ENCODE measurements at regions not wholly inside any gene's neighbourhood (a gene's known extent, or its start where the extent isn't known, plus 50 kb on each side); places are given as distances from the start of the nearest gene placed in this dataset.

DNA sequence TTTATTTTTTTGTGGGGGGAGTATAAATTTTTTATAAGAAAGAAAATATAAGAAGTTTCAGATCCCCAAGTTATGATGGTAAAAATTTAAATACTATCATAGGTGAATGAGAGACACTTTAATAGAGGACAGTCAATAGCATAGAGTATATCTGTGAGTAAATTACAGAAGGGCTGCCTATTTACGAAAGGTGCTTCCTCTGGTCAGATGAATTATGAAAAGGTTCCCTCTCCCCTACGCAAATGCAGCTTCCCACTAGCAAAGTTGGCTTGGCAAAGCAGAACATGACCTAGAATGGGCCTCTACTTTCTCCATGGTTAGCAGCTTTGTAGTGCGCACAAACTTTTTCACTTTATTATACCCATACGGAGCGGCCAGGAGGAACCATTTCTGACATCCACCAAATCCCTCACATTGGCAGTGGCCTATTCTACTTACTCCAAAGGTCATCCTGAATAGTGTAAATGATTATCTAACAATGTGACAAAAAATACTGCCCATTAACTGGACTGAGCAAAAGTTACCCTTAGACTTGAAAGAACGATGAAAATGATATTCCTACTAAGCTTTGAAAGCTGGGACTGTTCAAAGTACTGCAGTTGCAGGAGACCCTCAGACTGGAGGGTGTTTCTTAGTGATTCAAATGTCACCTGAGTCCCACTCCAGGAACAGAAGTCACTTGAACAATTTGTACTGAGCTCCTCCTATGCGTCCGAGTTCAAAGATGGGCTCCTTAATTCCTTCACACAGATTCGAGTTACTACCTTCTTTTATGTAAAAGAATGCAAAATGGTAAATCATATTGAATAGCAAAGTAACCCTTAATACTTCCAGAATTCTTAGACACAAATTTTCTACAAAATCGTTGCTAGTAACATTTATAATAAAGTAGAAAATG, 148.5 kb downstream of the NOL4 start:
- no peak for DNase-seq (ENCODE audit: low read depth)

DNA sequence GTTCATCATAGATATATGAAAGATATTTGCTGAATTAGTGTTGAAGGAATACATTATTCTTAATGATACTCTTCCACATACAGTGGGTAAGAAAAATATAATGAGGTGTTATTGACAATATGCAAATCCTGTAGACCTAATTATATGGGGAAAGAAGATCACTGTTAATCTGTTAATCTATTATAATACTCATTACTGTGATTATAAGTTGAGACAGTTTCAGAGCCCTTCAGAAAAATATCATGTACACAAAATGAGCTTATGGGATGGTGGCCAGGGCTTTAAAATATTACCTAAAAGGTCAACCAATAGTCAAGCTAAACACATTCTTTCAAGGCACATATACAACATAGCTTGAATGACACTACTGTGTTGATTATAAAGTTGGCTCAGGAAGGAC, 163.5 kb downstream of the NOL4 start:
- no peak for DNase-seq (ENCODE audit: low read depth)

DNA sequence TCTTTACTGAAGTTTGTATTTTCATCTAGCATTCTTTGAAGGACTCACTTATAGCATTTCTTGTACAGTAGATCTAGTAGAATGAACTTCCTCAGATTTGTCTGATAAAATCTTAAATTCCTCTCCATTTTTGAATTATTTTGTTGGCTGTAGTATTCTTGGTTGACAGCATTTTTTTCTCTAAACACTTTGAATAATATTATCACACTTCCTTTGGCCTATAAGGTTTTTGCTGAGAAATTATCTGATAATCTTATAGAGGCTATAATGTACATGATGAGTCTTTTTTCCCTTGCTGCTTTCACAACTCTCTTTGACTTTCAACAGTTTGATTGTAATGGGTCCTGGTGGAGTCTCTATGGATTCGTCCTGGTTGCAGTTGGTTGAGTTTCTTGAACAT, 169.5 kb downstream of the NOL4 start:
- DNase-seq (ENCODE audit: low read depth) = no peak

DNA sequence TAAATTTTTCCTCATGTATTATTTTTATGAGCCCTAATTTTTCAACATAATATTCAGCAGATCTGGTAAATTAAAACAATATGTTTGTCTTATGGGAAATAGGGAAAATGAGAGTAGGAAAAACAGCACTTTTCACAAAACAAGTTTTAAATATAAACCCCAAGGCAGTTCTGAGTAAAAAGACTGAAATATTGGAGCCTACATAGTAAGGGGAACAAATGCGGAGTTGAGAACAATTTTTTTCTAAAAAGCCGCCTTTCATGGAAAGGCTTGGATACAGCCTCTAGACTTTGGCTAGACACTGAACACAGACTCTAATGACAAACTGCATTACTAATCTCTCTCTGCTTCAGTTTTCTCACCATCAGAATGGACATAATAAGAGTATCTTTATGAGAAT, 174.1 kb downstream of the NOL4 start:
- DNase-seq (ENCODE audit: low read depth) = no peak

DNA sequence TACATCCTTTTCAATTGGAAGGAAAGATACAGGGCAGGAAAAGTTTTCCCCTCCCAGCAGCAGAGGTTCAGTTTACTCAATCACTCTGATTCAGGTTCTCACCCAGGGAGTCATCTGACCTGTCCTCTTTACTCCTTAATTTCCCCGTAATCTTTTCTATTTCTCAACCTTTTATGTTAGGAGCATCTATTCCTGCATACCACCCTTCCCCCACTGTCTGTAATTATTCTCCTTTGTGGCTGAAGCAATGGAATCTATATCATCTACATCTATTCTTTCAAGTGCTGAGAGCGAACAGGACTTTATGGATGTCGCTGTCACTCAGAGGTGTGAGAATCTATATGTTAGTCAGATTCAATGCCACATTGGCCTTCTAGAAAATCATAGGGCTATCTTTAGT, 175.2 kb downstream of the NOL4 start:
- no peak for DNase-seq (ENCODE audit: low read depth)

DNA sequence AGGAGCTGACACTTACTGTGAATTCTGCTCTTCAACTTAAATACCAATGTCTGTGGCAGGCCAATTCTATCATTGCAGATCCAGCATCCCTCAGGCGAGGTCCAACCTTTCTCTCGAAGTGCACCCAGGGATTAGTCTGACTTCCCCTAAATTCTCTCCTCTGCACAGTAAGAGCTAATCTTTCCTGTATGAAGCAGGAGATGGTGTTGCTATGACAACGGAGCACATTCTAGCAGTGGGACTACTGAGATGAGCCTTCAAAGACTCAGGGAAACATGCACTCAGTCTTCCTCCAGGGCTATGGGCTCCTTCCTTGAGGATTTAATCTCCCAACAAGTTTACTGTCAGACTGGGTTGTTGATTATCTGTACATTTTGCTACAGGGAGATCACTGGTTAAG, 176.3 kb downstream of the NOL4 start:
- DNase-seq (ENCODE audit: low read depth) = no peak

DNA sequence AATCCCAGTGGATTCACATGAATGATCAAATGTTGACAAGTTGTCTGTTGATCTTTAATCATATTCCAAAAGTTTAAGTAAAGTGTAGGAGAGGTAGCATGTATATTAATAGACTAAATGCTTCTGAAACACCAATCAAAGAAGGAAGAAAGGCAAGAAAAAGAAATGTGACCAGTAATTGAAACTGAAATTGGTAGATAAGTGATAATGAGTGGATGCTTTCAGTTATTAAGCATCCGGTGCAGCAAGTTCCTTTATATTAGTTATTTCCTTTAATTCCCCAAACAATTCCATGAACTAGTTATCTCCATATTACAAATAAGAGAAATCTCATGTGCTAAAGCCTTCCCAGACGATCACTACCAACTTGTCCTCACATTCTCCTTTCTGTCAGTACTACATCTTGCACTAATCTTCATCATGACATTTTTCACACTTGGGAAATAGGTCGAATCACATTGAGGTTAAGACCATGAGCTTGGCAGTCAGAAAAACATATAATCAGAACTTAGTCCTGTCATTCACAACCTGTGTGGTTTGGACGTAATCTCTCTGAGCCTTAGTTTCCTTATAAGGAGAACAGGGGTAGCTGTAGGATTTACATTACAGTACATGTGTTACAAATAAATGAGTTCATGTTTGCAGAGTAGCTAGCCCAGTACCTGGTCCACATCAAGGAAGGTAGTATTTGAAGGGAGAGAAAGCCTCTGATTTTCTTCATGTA, 182.1 kb downstream of the NOL4 start:
- DNase-seq (ENCODE audit: low read depth) = no peak

DNA sequence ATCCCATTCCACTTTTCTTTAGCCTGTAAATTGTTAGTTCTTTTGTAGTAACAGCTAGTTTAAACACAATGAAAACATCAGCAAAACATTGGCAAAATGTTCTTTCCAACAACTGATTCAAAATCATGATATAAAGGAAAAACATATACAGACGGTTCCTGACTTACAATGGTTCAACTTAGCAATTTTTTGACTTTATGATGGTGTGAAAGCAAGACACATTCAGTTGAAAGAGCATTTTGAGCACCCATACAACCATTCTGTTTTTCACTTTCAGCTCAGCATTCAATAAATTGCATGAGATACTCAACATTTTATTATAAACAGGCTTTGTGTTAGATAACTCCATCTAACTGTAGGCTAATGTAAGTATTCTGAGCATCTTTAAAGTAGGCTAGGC, 185.1 kb downstream of the NOL4 start:
- no peak for DNase-seq (ENCODE audit: low read depth)

DNA sequence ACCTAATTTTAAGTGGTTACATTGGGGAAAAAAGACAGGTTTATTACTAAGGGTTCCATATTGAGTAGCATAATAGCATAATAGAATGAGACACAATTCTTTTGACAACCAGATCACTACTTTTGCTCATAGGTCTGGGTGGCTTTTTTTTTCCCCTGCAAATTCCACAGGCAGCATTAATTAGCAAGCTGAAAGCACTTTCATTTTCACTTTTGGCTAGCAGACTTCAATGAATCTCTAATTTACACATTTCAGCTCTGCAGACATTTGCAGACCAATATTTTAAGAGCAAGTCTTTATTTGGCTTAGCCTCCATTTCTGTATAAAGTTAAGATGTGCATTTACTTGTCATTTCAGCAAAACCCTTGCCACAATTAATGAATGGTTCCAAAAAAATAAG, 185.5 kb downstream of the NOL4 start:
- no peak for DNase-seq (ENCODE audit: low read depth)

DNA sequence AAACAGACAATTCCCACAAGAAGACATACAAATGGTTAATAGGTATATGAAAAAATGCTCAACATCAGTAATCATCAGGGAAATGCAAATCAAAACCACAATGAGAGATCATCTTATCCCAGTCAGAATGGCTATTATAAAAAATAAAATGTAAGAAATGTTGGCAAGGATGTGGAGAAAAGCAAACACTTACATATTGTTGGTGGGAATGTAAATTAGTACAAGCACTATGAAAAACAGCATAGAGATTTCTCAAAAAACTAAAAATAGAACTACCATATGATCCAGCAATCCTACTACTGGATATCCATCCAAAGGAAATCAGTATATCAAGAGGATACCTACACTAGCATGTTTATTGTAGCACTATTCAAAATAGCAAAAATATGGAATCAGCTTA, 186.6 kb downstream of the NOL4 start:
- DNase-seq (ENCODE audit: low read depth) = no peak

DNA sequence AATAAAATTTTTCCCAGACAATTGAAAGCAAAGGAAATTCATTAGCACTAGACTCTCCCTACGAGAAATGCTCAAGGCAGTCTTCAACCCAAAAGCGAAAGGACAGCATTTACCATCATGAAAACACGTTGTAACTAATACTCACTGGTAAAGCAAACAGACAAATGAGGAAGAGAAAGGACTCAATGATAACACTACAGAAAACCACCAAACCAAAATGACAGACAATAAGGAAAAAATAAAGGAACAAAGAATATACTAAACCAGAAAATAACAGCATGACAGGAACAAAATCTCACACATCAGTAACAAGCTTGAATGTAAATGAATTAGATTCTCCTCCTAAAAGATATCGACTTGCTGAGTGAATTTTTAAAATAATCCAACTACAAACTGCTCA, 190.7 kb downstream of the NOL4 start:
- DNase-seq (ENCODE audit: low read depth) = no peak

DNA sequence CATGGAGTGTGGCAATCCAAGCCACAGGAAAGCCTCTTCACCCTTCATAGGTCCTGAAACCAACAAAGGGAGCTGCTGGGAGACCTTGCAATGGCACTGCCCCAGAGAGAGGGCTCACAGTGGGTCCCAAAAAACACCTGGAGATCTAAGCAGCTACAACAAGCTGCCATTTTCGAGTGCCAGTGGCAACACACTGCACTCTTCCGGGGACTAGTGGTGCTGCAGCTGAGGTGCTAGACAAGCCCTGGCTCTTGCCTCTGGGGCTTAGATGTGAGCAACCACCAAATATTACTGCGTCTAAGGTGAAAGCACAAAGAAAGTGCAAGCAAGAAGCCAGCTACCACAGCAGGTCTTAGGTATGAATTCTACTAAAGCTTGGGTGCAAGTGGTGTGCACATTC, 192.9 kb downstream of the NOL4 start:
- no peak for DNase-seq (ENCODE audit: low read depth)

DNA sequence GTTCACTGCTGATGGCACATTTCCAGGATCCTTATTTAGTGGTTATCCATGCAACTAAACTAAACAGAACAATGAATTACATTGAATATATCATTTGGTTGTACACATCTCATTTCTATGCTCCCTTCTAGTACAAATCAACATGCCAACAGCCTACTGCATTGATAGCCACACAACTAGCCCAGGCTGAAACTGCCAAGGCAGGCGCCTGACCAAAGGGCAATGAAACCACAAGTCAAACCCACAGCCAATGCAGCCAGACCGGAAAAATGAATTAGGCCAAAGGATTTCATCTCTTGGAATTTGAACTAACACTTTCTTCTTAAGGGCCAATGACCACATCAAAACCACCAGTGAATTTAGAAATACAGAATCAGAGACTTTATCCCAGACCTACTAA, 196.4 kb downstream of the NOL4 start:
- peak; percentile 24 for DNase-seq (ENCODE audit: low read depth)

DNA sequence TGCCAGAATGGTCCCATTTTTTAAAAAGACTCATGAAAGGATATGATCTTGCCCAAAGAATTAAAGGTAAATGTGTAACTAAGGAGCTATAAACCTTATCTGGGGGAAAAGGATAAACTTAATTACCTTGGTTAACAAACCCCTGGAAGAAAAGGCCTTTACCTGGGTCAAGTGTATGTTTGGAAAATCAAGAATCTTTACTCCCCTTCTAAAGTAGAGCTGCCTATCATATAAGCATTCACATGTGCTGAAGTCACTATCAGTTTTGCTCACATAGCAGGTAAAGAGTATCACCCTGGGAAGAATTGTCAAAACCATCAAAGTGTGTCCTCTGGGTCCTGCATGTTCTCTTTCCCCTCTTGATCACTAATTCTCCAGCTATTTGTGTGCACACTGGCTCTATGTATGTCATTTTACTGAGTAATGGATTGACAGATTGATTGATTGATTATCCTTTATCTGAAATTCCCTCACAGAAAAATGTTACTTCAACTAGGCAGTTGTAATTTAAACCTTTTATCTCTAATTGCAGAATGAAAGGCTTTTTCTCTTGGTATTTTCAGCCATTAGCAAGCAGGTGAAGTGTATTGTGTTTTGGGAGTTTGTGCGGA, 199.4 kb downstream of the NOL4 start:
- DNase-seq (ENCODE audit: low read depth) = no peak

DNA sequence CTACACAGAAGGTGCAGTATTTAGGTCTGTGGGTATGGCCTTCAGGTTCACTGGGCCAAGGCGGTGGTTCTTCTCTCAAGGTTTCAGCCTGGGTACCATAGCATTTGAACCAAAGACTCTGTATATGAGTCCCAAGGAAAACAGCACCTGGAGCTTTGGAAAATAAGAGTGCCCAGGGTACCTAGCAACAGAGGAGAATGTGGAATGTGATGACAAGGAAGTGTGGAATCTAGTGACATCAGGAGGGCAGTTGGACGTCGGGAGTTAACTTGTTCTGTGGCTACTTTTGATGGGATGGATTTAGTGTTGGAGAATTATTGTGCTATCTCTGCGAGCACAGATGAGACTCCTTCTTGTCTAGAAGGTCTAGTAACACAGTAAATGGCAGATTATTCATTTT, 201.2 kb downstream of the NOL4 start:
- peak; percentile 27 for DNase-seq (ENCODE audit: low read depth)

DNA sequence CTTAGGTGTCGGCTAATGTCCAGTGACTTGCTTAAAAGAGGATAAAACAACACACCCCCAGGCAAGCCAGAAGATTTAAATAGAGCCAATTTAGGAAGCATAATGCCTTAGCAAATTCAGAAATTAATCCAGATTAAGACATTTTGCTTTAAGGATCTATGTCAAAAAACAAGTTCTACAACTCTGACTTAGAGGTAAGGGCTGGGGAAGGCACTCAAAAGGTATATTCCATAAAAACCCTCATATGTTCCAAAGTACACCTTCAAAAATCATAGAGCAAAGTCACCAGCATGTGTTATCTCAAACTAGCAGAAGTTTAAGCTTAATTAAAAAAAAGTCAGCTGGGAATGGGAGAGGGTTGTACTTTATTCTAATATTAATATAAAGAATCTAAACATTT, 206.4 kb downstream of the NOL4 start:
- no peak for DNase-seq (ENCODE audit: low read depth)

DNA sequence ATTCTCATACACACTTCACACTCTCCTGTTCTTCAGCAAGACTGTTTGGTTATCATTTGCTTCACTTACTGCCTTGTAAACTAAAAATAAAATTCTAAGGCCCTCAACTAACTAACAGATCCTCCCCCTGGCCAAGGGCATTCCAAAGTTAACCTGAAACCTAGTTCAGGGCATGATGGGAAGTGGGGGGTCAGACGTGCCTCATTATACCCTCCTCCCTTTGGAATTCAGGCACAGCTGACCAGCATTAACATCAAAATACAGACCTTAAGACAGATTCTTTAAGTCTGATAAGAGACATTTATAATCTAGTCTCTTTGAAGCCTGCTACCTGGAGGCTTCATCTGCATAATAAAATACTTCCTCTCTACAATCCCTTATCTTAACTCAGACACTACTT, 221.0 kb downstream of the NOL4 start:
- DNase-seq (ENCODE audit: low read depth) = no peak

DNA sequence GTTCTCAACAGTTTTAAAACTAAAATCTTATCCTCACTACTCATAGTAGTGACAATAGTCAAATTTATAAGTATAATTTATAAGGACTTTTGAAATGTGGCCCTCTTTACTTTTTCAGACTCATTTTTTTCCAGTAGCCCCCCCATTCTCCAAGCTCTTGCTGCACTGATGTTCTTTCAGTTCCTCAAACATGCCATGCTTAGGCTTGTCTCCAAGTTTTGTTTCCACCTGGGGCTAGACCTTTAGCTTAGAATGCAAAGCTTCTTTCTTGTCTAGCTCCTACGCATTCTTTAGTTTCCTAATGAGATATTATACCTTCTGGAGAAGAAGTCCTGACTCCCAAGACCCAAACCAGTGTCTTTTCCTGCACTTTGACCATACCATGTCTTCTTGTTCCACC, 222.6 kb downstream of the NOL4 start:
- no peak for DNase-seq (ENCODE audit: low read depth)

DNA sequence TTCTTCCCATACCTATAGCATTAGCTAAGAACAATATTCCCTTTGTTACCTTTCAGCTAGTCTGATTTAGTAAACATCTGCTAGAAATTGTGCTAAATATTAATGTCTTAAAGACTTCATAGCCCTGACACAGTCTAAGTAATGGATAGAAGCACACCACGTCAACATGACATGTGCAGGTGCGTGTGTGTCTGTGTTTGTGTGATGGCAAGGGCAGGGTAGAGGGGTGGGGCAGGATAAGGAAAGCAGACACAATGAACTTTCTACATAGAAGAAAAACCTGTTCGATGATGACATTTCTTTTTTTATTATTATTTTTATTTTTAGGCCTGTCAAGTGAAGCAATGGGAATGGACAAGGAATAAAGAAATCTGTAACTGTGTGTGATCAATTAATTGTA, 223.3 kb downstream of the NOL4 start:
- no peak for DNase-seq (ENCODE audit: low read depth)

DNA sequence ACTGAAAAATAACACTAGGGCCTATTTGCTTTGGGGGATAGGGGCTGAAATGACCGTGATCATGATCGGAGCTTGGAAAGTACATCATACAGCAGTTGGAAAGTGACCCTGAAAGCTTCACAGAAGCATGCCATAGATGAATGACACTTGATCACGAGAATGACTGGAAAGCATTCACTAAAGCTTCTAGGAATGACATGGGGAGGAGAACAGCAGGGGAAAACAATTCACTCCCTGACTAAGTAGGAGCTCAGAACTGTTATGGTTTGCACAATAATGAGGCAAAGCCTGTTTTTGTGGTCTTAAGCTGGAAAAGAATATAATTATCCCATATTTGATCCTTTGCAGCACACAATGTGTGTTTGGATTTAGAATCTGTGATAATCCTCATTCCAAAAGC, 237.5 kb downstream of the NOL4 start:
- no peak for DNase-seq (ENCODE audit: low read depth)

DNA sequence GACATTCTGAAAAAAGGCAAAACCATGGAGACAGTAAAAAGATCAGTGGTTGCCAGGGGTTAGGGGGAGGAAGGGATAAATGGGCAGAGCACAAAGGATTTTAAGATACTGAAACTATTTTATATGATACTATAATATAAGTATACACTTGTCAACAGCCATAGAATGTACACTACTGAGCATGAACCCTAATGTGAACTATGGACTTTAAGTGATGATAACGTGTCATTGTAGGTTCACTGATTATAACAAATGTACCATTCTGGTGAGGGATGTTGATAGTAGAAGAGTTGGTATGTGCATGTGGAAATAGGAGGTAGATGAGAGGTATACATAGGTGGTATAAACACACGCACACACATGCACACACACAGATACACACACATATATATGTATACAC, 241.6 kb downstream of the NOL4 start:
- DNase-seq (ENCODE audit: low read depth) = no peak

DNA sequence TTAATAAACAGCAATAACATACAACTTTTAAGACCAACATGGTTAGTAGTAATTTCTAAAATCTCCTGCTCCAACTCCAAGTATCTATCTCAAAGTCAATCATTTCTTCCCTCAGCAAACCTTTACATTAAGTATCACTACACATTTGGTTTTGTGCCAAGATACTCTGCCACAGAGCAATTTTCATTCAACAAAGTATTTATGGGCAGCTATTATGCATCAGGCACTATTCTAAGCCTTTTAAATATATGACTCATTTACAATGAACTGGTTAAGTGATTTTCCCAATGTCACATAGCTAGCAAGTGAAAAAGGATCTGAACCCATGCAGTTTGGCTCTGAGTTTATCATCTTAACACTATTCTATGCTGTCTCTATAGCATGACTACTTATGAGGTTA, 264.3 kb downstream of the NOL4 start:
- DNase-seq (ENCODE audit: low read depth) = no peak

DNA sequence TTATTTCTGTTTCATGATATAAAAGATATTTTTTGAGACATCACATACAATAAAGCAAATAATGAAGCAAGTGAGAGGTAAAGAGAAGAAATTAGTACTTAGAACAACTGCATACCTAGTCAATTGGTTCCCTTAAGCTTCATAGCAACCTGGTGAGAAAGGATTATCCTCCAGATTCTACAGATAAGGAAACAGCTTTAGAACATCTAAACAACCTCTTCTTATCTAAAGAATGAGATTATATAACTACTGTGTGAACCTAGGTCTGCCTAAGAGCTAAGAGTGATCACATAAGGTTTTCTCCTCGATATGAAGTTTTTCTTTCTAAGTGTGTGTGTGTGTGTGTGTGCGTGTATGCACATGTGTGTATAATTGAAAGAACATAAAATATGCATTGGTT, 265.1 kb downstream of the NOL4 start:
- no peak for DNase-seq (ENCODE audit: low read depth)
